Kidney (tissue), 13 donors: ENCODE measurements at regions not wholly inside any gene's neighbourhood (a gene's known extent, or its start where the extent isn't known, plus 50 kb on each side); places are given as distances from the start of the nearest gene placed in this dataset.

Experiments used
- DNase-seq, 5 donors: peaks; one replicate each; pipeline ENCODE4 v3.0.0-alpha.2; 2013 to 2020
- FAIRE-seq: peaks from 2 replicates; lab custom pipeline; 2012; peaks lifted over from hg19 to GRCh38; lab: Jason Lieb, UNC
- H3K27ac ChIP-seq, 2 donors: one replicate each; pipeline ENCODE4 v1.7.0; 2013; ENCODE audit warnings: low read depth in 2 of 2, low read length in 2 of 2, inconsistent platforms in 1 of 2
- H3K27me3 ChIP-seq: one replicate; pipeline ENCODE4 v1.7.1; 2013; ENCODE audit warnings: low read length, inconsistent platforms; ENCODE audit not compliant: control insufficient read depth, insufficient read depth
- H3K36me3 ChIP-seq, 3 donors: one replicate each; pipeline versions ENCODE4 v1.7.0 to v1.7.1; 2013; ENCODE audit warnings: low read length in 3 of 3, control low read depth in 1 of 3, inconsistent platforms in 1 of 3; ENCODE audit not compliant: insufficient read depth in 3 of 3, control insufficient read depth in 2 of 3
- H3K4me1 ChIP-seq, 3 donors: one replicate each; pipeline versions ENCODE4 v1.7.0 to v1.7.1; 2013; ENCODE audit warnings: low read length in 3 of 3, inconsistent platforms in 1 of 3, low read depth in 1 of 3; ENCODE audit not compliant: control insufficient read depth in 2 of 3, insufficient read depth in 2 of 3
- H3K4me3 ChIP-seq, 3 donors: one replicate each; pipeline versions ENCODE4 v1.7.0 to v1.8.1; 2013; ENCODE audit warnings: low read length in 3 of 3, control low read depth in 1 of 3, inconsistent platforms in 1 of 3
- H3K9ac ChIP-seq, 3 donors: one replicate each; pipeline versions ENCODE4 v1.7.0 to v1.7.1; 2013; ENCODE audit warnings: low read length in 3 of 3, control low read depth in 1 of 3, inconsistent platforms in 1 of 3
- H3K9me3 ChIP-seq, 3 donors: one replicate each; pipeline versions ENCODE4 v1.7.0 to v1.7.1; 2013; ENCODE audit warnings: low read length in 3 of 3, control low read depth in 1 of 3, inconsistent platforms in 1 of 3; ENCODE audit not compliant: control insufficient read depth in 2 of 3, insufficient read depth in 1 of 3
- CTCF ChIP-seq: IDR thresholded peaks from 3 replicates; pipeline ENCODE4 v1.5.1; 2012; ENCODE audit warnings: mild to moderate bottlenecking, moderate library complexity, borderline replicate concordance; ENCODE audit not compliant: insufficient read depth; ENCODE audit errors: extremely low read depth
- intact Hi-C: fragments of 100-400 bp; cut with DNase I; formaldehyde crosslinking; loops from one replicate; pipeline ENCODE4 v1.11.1; 2022
- donor health status: control.
- donor health status: control.
- donor health status: control.
- donor health status: control.
- donor health status: control.
- donor health status: DM: yes; HTN: yes; CAD: no.
- donor health status: Normal renal cell carcinoma (clear cell type).

GRCh38 chr15:96887730-96888129 lies 557.2 kb downstream of the NR2F2 start:
- Histone ChIP-seq H3K27me3 (no peaks in the 10 kb centered on the region), H3K9ac (no peak overlapping the region), H3K27ac (no peak overlapping the region), H3K4me1 (no peaks in the 10 kb centered on the region), H3K9me3 (no peaks in the 10 kb centered on the region), H3K36me3 (no peaks in the 10 kb centered on the region), H3K4me3 (no peak overlapping the region)
- no peak for TF ChIP-seq CTCF
- FAIRE-seq (no peak), DNase-seq (no peak)
- intact Hi-C loops = no loop called here

GRCh38 chr15:96888764-96889163 lies 558.3 kb downstream of the NR2F2 start:
- no peaks in the 10 kb centered on the region for H3K27me3 ChIP-seq
- H3K9me3 ChIP-seq = no peaks in the 10 kb centered on the region
- intact Hi-C loops = no loop called here
- TF ChIP-seq CTCF = no peak
- no peak for FAIRE-seq
- no peak overlapping the region for H3K27ac ChIP-seq
- H3K4me1 ChIP-seq = no peaks in the 10 kb centered on the region
- DNase-seq = no peak
- H3K4me3 ChIP-seq = no peak overlapping the region
- no peak overlapping the region for H3K9ac ChIP-seq
- H3K36me3 ChIP-seq = no peaks in the 10 kb centered on the region

GRCh38 chr15:96889734-96890480 lies 559.4 kb downstream of the NR2F2 start:
- Histone ChIP-seq H3K36me3 (no peaks in the 10 kb centered on the region), H3K27me3 (no peaks in the 10 kb centered on the region), H3K9me3 (no peaks in the 10 kb centered on the region), H3K9ac (peak overlapping the region in 2 of 3 donors; percentile 23 to 28), H3K4me3 (peak overlapping the region; percentile 38 to 67 (median 51)), H3K4me1 (no peaks in the 10 kb centered on the region), H3K27ac (peak overlapping the region; percentile 5 to 26)
- FAIRE-seq = peak; percentile 21
- peak in 2 of 5 donors; percentile 21 to 34 for DNase-seq
- no peak for TF ChIP-seq CTCF
- intact Hi-C loops = loop anchor here (10.0 kb wide), 1 partner anchor 555 kb away; the partner anchor contains the start of gene NR2F2
